AG10803 (cell line): ENCODE measurements at regions not wholly inside any gene's neighbourhood (a gene's known extent, or its start where the extent isn't known, plus 50 kb on each side); places are given as distances from the start of the nearest gene placed in this dataset.

Experiments
- DNase-seq: peaks from one replicate; pipeline ENCODE4 v3.0.0; 2010; ENCODE audit warnings: low read depth
- H3K4me3 ChIP-seq: 2 replicates; pipeline ENCODE4 v1.5.1; 2011; ENCODE audit warnings: mild to moderate bottlenecking, low read length, control low read depth
- CTCF ChIP-seq: conservative IDR thresholded peaks from 2 replicates; pipeline ENCODE4 v1.5.1; 2011; ENCODE audit warnings: mild to moderate bottlenecking, low read length, control low read depth, inconsistent platforms

- DNase-seq, result no peak
- no peak for TF ChIP-seq CTCF
- no peak overlapping the region for H3K4me3 ChIP-seq
Measured at GRCh38 chr12:45536284-45536683, 193.2 kb upstream of the ARID2 start.

GRCh38 chr12:45540661-45541341, 188.7 kb upstream of the ARID2 start:
- H3K4me3 ChIP-seq, result no peak overlapping the region
- TF ChIP-seq CTCF, result no peak
- DNase-seq, result no peak

- TF ChIP-seq CTCF, result peak; percentile 93
- H3K4me3 ChIP-seq, result no peak overlapping the region
- peak; percentile 80 for DNase-seq
Measured at GRCh38 chr12:45543887-45544286, 185.6 kb upstream of the ARID2 start.

GRCh38 chr12:45546545-45546944, 183.0 kb upstream of the ARID2 start:
- TF ChIP-seq CTCF, result no peak
- no peak overlapping the region for H3K4me3 ChIP-seq
- no peak for DNase-seq

- no peak for DNase-seq
- no peak overlapping the region for H3K4me3 ChIP-seq
- no peak for TF ChIP-seq CTCF
Measured at GRCh38 chr12:45547132-45547531, 182.4 kb upstream of the ARID2 start.

GRCh38 chr12:45547822-45548221, 181.7 kb upstream of the ARID2 start:
- TF ChIP-seq CTCF, result peak; percentile 19
- H3K4me3 ChIP-seq, result no peak overlapping the region
- peak; percentile 5 for DNase-seq

GRCh38 chr12:45548426-45548825, 181.1 kb upstream of the ARID2 start:
- no peak for TF ChIP-seq CTCF
- no peak overlapping the region for H3K4me3 ChIP-seq
- DNase-seq, result no peak
